Hepatocyte (in vitro differentiated cells): ENCODE measurements at regions not wholly inside any gene's neighbourhood (a gene's known extent, or its start where the extent isn't known, plus 50 kb on each side); places are given as distances from the start of the nearest gene placed in this dataset.

Experiments
- DNase-seq: peaks from one replicate; pipeline ENCODE4 v3.0.0-alpha.2; 2016; ENCODE audit warnings: low spot score
- H2AFZ ChIP-seq: fragments of 200-600 bp; sonication (generic); 2 replicates; pipeline ENCODE4 v1.6.0; 2016; ENCODE audit warnings: antibody characterized with exemption, mild to moderate bottlenecking
- H3K27ac ChIP-seq: fragments of 200-600 bp; sonication (generic); 2 replicates; pipeline ENCODE4 v1.5.1; 2016; ENCODE audit warnings: mild to moderate bottlenecking
- H3K27me3 ChIP-seq: fragments of 200-600 bp; sonication (generic); 2 replicates; pipeline ENCODE4 v1.6.1; 2016
- H3K36me3 ChIP-seq: fragments of 200-600 bp; sonication (generic); replicated peaks from 2 replicates; pipeline ENCODE4 v1.5.1; 2016; ENCODE audit warnings: low read depth; ENCODE audit not compliant: insufficient read depth
- H3K4me1 ChIP-seq: fragments of 200-600 bp; sonication (generic); 2 replicates; pipeline ENCODE4 v1.5.1; 2016; ENCODE audit warnings: mild to moderate bottlenecking, moderate library complexity; ENCODE audit not compliant: insufficient read depth
- H3K4me2 ChIP-seq: fragments of 200-600 bp; sonication (generic); 2 replicates; pipeline ENCODE4 v1.6.0; 2016
- H3K4me3 ChIP-seq: fragments of 200-600 bp; sonication (generic); 2 replicates; pipeline ENCODE4 v1.5.1; 2016; ENCODE audit warnings: mild to moderate bottlenecking
- H3K79me2 ChIP-seq: fragments of 200-600 bp; sonication (generic); 2 replicates; pipeline ENCODE4 v1.6.0; 2017; ENCODE audit warnings: mild to moderate bottlenecking
- H3K9me2 ChIP-seq: fragments of 200-600 bp; sonication (generic); replicated peaks from 2 replicates; pipeline ENCODE4 v1.6.0; 2017; ENCODE audit warnings: mild to moderate bottlenecking; ENCODE audit not compliant: insufficient read depth
- H3K9me3 ChIP-seq: fragments of 200-600 bp; sonication (generic); 2 replicates; pipeline ENCODE4 v1.5.1; 2016; ENCODE audit warnings: low read depth, mild to moderate bottlenecking
- H4K20me1 ChIP-seq: fragments of 200-600 bp; sonication (generic); 2 replicates; pipeline ENCODE4 v1.6.0; 2016; ENCODE audit warnings: mild to moderate bottlenecking; ENCODE audit not compliant: insufficient read depth, poor library complexity, severe bottlenecking
- EZH2 ChIP-seq: fragments of 200-600 bp; sonication (generic); IDR thresholded peaks from 2 replicates; pipeline ENCODE4 v1.6.1; 2016; ENCODE audit warnings: antibody characterized with exemption, mild to moderate bottlenecking, borderline replicate concordance
- EZH2phosphoT487 ChIP-seq: fragments of 200-600 bp; sonication (generic); IDR thresholded peaks from one replicate; pipeline ENCODE4 v1.6.1; 2018; ENCODE audit warnings: antibody characterized with exemption, mild to moderate bottlenecking, low read depth, moderate library complexity; ENCODE audit not compliant: unreplicated experiment, severe bottlenecking
- WGBS: methylation state at CpG from one replicate; pipeline ENCODE4 v1.1.6; 2016; ENCODE audit warnings: low lambda C conversion rate; ENCODE audit errors: missing lambda C conversion rate; 5-methylcytosine and 5-hydroxymethylcytosine counted together
- TF ChIP-seq, protein P1 (sequence below): fragments of 200-600 bp; sonication (generic); IDR thresholded peaks from 2 replicates; pipeline ENCODE4 v1.5.1; 2016; ENCODE audit warnings: antibody characterized with exemption, mild to moderate bottlenecking; ENCODE audit not compliant: poor library complexity

DNA sequence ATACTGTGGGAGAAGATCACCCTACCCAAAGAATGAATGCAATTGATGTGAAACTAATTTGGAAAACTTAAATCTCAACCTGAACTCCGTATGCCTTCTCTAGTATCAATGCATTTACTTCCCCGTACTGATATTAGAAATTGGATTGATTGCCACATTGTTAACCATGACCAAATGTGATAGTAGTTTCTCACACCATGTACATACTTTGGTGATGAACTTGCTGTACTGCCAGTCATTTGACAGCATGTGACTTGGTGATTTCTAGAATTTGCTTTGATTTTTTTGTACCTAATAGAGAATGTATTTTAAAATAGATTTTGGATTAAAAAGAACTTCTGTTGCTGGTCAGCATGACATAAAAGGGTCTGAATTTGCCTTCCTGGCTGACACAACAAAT lies 579.8 kb upstream of the TMEM132C start:
- no peak for DNase-seq
- no peaks in the 10 kb centered on the region for H3K36me3 ChIP-seq

DNA sequence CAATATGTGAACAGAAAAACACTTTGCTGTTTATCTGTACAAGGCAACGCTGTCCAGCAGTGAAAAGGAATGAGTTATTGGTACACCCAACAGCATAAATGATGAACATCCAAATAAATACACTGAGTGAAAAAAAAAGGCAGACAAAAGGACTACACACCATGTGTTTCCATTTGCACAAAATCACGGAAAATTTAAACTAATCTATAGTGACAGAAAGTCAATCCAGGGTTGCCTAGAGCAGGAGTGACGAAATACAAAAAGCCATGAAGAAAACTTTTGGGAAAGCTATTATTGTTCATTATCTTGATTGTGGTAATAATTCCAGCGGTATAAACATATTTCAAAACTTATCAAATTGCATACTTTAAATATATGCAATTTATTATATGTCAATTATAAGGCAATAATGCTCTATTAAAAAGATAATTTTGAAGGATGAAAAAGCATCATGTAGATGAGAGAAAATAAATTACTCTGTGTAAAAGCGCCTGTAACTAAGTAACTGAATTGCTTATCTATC lies 578.0 kb upstream of the TMEM132C start:
- Histone ChIP-seq H4K20me1 (no peaks in the 10 kb centered on the region), H3K9me3 (no peaks in the 10 kb centered on the region), H3K36me3 (no peaks in the 10 kb centered on the region), H3K4me2 (no peak overlapping the region), H3K4me3 (no peak overlapping the region), H3K79me2 (no peaks in the 10 kb centered on the region), H3K27ac (no peak overlapping the region), H2AFZ (no peak overlapping the region), H3K4me1 (no peaks in the 10 kb centered on the region), H3K9me2 (no peaks in the 10 kb centered on the region), H3K27me3 (peaks cover 3% of the 10 kb centered on the region)
- DNase-seq: no peak
- WGBS: 83% methylated on average over 5 of the region's 5 CpGs
- no peak for TF ChIP-seq EZH2
- TF ChIP-seq, protein P1, sequence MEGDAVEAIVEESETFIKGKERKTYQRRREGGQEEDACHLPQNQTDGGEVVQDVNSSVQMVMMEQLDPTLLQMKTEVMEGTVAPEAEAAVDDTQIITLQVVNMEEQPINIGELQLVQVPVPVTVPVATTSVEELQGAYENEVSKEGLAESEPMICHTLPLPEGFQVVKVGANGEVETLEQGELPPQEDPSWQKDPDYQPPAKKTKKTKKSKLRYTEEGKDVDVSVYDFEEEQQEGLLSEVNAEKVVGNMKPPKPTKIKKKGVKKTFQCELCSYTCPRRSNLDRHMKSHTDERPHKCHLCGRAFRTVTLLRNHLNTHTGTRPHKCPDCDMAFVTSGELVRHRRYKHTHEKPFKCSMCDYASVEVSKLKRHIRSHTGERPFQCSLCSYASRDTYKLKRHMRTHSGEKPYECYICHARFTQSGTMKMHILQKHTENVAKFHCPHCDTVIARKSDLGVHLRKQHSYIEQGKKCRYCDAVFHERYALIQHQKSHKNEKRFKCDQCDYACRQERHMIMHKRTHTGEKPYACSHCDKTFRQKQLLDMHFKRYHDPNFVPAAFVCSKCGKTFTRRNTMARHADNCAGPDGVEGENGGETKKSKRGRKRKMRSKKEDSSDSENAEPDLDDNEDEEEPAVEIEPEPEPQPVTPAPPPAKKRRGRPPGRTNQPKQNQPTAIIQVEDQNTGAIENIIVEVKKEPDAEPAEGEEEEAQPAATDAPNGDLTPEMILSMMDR: no peak

More for the DNA sequence above, 579.8 kb upstream of the TMEM132C start:
- Histone ChIP-seq H3K9me3 (no peaks in the 10 kb centered on the region), H3K27ac (no peak overlapping the region), H3K4me1 (no peaks in the 10 kb centered on the region), H3K79me2 (no peaks in the 10 kb centered on the region), H2AFZ (no peak overlapping the region), H3K27me3 (no peaks in the 10 kb centered on the region), H4K20me1 (no peaks in the 10 kb centered on the region), H3K4me3 (no peak overlapping the region), H3K9me2 (no peaks in the 10 kb centered on the region), H3K4me2 (no peak overlapping the region)
- 38% methylated on average over 2 of the region's 2 CpGs for WGBS
- TF ChIP-seq EZH2: no peak
- TF ChIP-seq EZH2phosphoT487: no peak
- TF ChIP-seq, protein P1: no peak

DNA sequence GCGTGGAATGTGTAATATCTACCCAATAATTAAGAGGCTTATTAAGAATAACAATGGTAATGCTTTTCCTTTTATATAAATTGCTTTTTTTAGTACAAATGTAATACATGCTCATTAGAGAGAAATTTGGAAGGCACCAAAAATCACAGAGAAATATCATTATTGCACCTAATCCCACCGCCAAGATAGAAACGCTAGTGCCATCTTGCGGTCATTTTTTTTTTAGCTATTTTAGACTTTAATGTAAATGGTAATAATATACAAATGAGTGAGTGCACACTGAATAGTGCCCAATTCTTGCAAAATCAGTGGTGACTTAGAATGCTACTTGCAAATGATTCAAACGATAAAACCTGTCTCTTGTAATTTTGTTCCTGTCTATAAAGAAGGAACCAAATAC lies 576.8 kb upstream of the TMEM132C start:
- no peak for DNase-seq
- Histone ChIP-seq H3K4me1 (no peaks in the 10 kb centered on the region), H3K9me3 (no peaks in the 10 kb centered on the region), H3K36me3 (no peaks in the 10 kb centered on the region), H3K79me2 (no peaks in the 10 kb centered on the region), H2AFZ (no peak overlapping the region), H3K27ac (no peak overlapping the region), H3K9me2 (no peaks in the 10 kb centered on the region), H3K4me3 (no peak overlapping the region), H3K27me3 (peaks cover 3% of the 10 kb centered on the region), H4K20me1 (no peaks in the 10 kb centered on the region), H3K4me2 (no peak overlapping the region)
- TF ChIP-seq EZH2phosphoT487 (no peak), EZH2 (no peak)
- TF ChIP-seq, protein P1: peak; percentile 56
- WGBS: 44% methylated on average over 5 of the region's 5 CpGs

DNA sequence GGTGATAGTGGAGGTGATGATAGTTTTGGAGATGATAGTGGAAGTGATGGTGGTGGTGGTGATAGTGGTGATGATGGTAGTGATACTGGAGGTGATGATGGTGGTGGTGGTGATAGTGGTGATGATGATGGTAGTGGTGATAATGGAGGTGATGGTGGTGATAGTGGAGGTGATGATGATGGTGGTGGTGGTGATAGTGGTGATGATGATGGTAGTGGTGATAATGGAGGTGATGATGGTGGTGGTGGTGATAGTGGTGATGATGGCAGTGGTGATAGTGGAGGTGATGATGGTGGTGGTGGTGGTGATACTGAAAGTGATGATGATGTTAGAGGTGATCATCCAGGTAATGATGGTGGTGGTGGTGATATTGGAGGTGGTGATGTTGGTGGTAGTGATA lies 570.0 kb upstream of the TMEM132C start:
- no peaks in the 10 kb centered on the region for H3K4me1 ChIP-seq
- DNase-seq: no peak
- no peaks in the 10 kb centered on the region for H3K36me3 ChIP-seq
- TF ChIP-seq EZH2phosphoT487 (no peak), EZH2 (no peak)
- TF ChIP-seq, protein P1: no peak
- H3K27ac ChIP-seq: no peak overlapping the region
- no peaks in the 10 kb centered on the region for H3K9me2 ChIP-seq
- H3K79me2 ChIP-seq: no peaks in the 10 kb centered on the region
- H4K20me1 ChIP-seq: no peaks in the 10 kb centered on the region
- H3K4me2 ChIP-seq: no peak overlapping the region
- H2AFZ ChIP-seq: no peak overlapping the region
- no peak overlapping the region for H3K4me3 ChIP-seq
- peaks cover 3% of the 10 kb centered on the region for H3K27me3 ChIP-seq
- no peaks in the 10 kb centered on the region for H3K9me3 ChIP-seq
